Memory B cell (primary cell): ENCODE measurements at regions not wholly inside any gene's neighbourhood (a gene's known extent, or its start where the extent isn't known, plus 50 kb on each side); places are given as distances from the start of the nearest gene placed in this dataset.

ENCODE experiments used
- ATAC-seq: fragments of 150-1000 bp; cut with Tn5 transposase; 2 replicates; pipeline ENCODE4 v1.10.0; 2021; ENCODE audit warnings: low read depth, mild to moderate bottlenecking, moderate library complexity
- DNase-seq, 2 donors: peaks; one replicate each; pipeline ENCODE4 v3.0.0; 2022; ENCODE audit warnings: low spot score in 2 of 2
- H3K27ac Mint-ChIP-seq: one replicate; pipeline ENCODE4 v1.8.0; 2022; ENCODE audit warnings: mild to moderate bottlenecking, moderate library complexity, mixed read lengths
- H3K27me3 Mint-ChIP-seq: one replicate; pipeline ENCODE4 v1.8.0; 2022; ENCODE audit warnings: mixed read lengths
- H3K36me3 Mint-ChIP-seq: one replicate; pipeline ENCODE4 v1.8.0; 2022; ENCODE audit warnings: mild to moderate bottlenecking, mixed read lengths
- H3K4me1 Mint-ChIP-seq: one replicate; pipeline ENCODE4 v1.8.0; 2022; ENCODE audit warnings: mixed read lengths
- H3K4me3 Mint-ChIP-seq: one replicate; pipeline ENCODE4 v1.8.0; 2022; ENCODE audit warnings: mild to moderate bottlenecking, moderate library complexity, mixed read lengths
- H3K9me3 Mint-ChIP-seq: one replicate; pipeline ENCODE4 v1.8.0; 2022; ENCODE audit warnings: mixed read lengths

DNA sequence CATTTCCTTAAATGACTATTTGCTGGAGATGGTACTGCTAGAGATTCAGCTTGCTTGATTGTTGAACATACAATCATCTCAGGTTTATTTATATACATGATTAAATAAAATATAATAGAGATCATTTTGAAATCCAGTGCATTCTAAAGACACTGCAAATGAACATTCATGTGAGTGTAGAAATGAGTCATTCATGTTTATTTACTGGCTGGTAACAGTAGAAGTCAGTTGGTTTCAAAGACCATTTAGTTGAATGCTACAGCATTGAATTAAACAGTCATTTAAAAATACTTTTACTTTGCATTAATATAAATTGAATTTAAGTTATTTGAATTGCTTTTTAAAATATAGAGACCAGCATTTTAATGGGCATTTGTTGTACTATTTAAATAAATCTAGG is 551.9 kb upstream of the GOLIM4 start:
- DNase-seq (no peak), ATAC-seq (no peak)
- Mint-ChIP-seq H3K4me3 (no peak overlapping the region), H3K27ac (no peak overlapping the region), H3K9me3 (peaks cover 2% of the 10 kb centered on the region), H3K4me1 (no peaks in the 10 kb centered on the region), H3K27me3 (no peaks in the 10 kb centered on the region), H3K36me3 (no peaks in the 10 kb centered on the region)

GRCh38 chr3:168645180-168645579 is 549.5 kb upstream of the GOLIM4 start:
- Mint-ChIP-seq H3K4me1 (no peaks in the 10 kb centered on the region), H3K27me3 (no peaks in the 10 kb centered on the region), H3K9me3 (peaks cover 2% of the 10 kb centered on the region), H3K36me3 (no peaks in the 10 kb centered on the region), H3K4me3 (no peak overlapping the region), H3K27ac (no peak overlapping the region)
- ATAC-seq = no peak
- DNase-seq = no peak

GRCh38 chr3:168628549-168628948 is 532.8 kb upstream of the GOLIM4 start:
- Mint-ChIP-seq H3K4me1 (no peaks in the 10 kb centered on the region), H3K27ac (no peak overlapping the region), H3K27me3 (no peaks in the 10 kb centered on the region), H3K4me3 (no peak overlapping the region), H3K36me3 (no peaks in the 10 kb centered on the region), H3K9me3 (no peaks in the 10 kb centered on the region)
- no peak for DNase-seq
- ATAC-seq = no peak

DNA sequence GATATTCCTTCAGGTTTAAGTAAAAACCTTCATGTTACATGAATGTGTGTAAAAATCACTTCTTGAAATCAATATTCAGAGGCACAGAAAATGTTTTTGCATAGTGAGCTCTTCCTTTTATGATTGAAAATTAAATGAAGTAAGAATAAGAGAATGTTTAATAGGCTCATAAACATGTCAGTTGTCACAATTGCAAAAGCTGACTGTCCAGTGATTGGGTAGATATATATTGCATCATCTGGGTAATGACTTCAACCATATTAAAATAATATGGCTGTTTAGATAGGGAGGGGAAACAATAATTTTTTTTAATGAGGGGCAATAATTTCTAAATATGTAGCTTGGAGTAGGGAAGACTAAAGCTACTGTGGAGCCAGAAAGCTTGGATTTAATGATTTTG is 529.8 kb upstream of the GOLIM4 start:
- H3K27ac Mint-ChIP-seq = no peak overlapping the region
- no peaks in the 10 kb centered on the region for H3K36me3 Mint-ChIP-seq
- H3K27me3 Mint-ChIP-seq = no peaks in the 10 kb centered on the region
- ATAC-seq (no peak), DNase-seq (no peak)
- H3K9me3 Mint-ChIP-seq = no peaks in the 10 kb centered on the region
- H3K4me3 Mint-ChIP-seq = no peak overlapping the region
- H3K4me1 Mint-ChIP-seq = no peaks in the 10 kb centered on the region

GRCh38 chr3:168624892-168625448 is 529.2 kb upstream of the GOLIM4 start:
- DNase-seq (no peak), ATAC-seq (no peak)
- Mint-ChIP-seq H3K36me3 (no peaks in the 10 kb centered on the region), H3K4me1 (no peaks in the 10 kb centered on the region), H3K4me3 (no peak overlapping the region), H3K27me3 (no peaks in the 10 kb centered on the region), H3K27ac (no peak overlapping the region), H3K9me3 (no peaks in the 10 kb centered on the region)

DNA sequence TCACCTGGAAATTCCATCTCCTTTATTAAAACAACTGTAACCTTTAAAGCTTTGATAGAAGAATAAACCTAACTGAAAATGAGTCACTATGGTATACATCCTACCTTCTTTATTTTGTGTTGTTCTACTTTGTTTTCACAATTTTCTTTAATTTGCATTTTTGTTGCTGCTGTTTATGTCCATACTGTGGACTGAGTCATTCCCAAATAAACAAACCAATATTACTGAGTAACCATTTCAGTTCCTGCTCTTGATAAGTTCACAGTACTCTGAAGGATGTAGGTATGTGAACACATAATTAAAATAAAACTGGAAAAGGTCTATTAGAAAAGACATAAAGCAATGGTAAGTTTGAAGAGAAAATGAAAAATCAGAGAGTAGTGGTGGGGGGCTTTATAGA is 528.5 kb upstream of the GOLIM4 start:
- no peaks in the 10 kb centered on the region for H3K36me3 Mint-ChIP-seq
- H3K9me3 Mint-ChIP-seq = no peaks in the 10 kb centered on the region
- H3K4me1 Mint-ChIP-seq = no peaks in the 10 kb centered on the region
- no peak for DNase-seq
- no peak for ATAC-seq
- no peak overlapping the region for H3K4me3 Mint-ChIP-seq
- H3K27ac Mint-ChIP-seq = no peak overlapping the region
- H3K27me3 Mint-ChIP-seq = no peaks in the 10 kb centered on the region

GRCh38 chr3:168622795-168623194 is 527.1 kb upstream of the GOLIM4 start:
- no peak overlapping the region for H3K4me3 Mint-ChIP-seq
- ATAC-seq = no peak
- H3K27ac Mint-ChIP-seq = no peak overlapping the region
- no peak for DNase-seq
- H3K9me3 Mint-ChIP-seq = no peaks in the 10 kb centered on the region
- no peaks in the 10 kb centered on the region for H3K27me3 Mint-ChIP-seq
- H3K36me3 Mint-ChIP-seq = no peaks in the 10 kb centered on the region
- H3K4me1 Mint-ChIP-seq = no peaks in the 10 kb centered on the region

DNA sequence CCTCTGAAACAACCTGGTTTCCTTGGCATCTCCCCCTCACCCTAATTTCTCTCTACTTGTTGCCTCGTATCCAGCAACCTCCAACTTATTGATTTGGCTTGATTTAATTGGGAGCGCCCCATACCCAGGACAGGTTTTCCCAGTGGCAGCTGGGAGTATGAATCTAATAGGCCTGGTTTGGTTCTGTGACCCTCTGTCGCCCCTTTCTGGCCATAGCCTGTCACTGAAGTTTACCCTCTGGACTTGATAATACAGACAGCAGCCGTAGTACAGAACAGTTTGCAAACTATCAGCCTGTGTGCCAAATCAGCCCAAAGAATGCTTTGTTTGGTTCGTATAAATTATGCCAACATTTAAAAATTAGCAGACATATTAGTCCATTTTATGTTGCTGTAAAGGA is 525.1 kb upstream of the GOLIM4 start:
- H3K4me3 Mint-ChIP-seq = no peak overlapping the region
- no peak for ATAC-seq
- H3K9me3 Mint-ChIP-seq = no peaks in the 10 kb centered on the region
- no peaks in the 10 kb centered on the region for H3K27me3 Mint-ChIP-seq
- H3K27ac Mint-ChIP-seq = no peak overlapping the region
- no peaks in the 10 kb centered on the region for H3K36me3 Mint-ChIP-seq
- DNase-seq = no peak
- H3K4me1 Mint-ChIP-seq = no peaks in the 10 kb centered on the region

DNA sequence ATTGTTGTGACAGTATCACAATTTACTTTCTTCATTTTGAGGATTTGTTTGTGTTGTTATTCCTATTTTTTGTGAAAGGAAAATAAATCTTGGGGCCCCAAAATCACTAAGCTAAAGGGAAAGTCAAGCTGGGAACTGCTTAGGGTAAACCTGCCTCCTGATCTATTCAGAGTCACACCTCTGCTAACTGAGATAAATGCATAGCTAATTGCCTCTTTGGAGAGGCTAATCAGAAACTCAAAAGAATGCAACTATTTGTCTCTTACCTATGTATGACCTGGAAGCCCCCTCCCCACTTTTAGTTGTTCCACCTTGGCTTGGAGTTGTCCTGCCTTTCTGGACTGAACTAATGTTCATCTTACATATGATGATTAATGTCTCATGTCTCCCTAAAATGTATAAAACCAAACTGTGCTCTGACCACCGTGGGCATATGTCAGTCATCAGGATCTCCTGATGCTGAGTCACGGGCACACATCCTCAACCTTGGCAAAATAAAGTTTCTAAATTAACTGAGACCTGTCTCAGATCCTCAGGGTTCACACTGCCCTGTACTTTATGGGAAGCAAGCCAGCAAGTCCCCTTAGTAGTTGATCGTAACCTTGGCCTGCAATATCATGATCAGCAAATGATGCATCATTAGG is 523.2 kb upstream of the GOLIM4 start:
- Mint-ChIP-seq H3K27me3 (peaks cover 1% of the 10 kb centered on the region), H3K4me1 (no peaks in the 10 kb centered on the region), H3K9me3 (no peaks in the 10 kb centered on the region), H3K36me3 (no peaks in the 10 kb centered on the region), H3K4me3 (no peak overlapping the region), H3K27ac (no peak overlapping the region)
- DNase-seq (no peak), ATAC-seq (no peak)

DNA sequence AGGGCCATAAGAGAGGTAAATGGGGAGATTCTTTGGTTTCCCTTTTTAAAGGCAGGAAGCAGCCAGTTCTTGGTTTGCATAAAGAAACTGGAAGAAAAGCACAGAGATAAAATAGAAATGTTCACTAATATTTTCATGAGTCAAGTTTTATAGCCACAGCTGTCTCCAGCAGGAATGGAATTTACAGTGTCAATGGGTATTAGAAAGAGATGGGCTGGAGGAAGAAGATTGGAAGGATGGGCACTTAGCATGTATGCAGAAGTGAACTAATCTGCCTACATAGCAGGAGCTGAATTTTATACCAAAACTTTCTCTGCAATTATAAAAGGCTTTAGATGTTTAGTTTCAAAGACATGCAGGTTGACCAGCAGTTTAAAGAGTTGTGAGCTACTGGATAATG is 521.9 kb upstream of the GOLIM4 start:
- H3K36me3 Mint-ChIP-seq = no peaks in the 10 kb centered on the region
- ATAC-seq (no peak), DNase-seq (no peak)
- H3K27ac Mint-ChIP-seq = no peak overlapping the region
- no peaks in the 10 kb centered on the region for H3K4me1 Mint-ChIP-seq
- H3K9me3 Mint-ChIP-seq = no peaks in the 10 kb centered on the region
- H3K27me3 Mint-ChIP-seq = peaks cover 2% of the 10 kb centered on the region
- H3K4me3 Mint-ChIP-seq = no peak overlapping the region

- H3K36me3 Mint-ChIP-seq = no peaks in the 10 kb centered on the region
- no peak for DNase-seq
- no peaks in the 10 kb centered on the region for H3K4me1 Mint-ChIP-seq
- H3K9me3 Mint-ChIP-seq = no peaks in the 10 kb centered on the region
- ATAC-seq = no peak
- H3K27me3 Mint-ChIP-seq = peaks cover 2% of the 10 kb centered on the region
- H3K27ac Mint-ChIP-seq = no peak overlapping the region
- H3K4me3 Mint-ChIP-seq = no peak overlapping the region
These were observed 521.2 kb upstream of the GOLIM4 start for GRCh38 chr3:168616915-168617314.

DNA sequence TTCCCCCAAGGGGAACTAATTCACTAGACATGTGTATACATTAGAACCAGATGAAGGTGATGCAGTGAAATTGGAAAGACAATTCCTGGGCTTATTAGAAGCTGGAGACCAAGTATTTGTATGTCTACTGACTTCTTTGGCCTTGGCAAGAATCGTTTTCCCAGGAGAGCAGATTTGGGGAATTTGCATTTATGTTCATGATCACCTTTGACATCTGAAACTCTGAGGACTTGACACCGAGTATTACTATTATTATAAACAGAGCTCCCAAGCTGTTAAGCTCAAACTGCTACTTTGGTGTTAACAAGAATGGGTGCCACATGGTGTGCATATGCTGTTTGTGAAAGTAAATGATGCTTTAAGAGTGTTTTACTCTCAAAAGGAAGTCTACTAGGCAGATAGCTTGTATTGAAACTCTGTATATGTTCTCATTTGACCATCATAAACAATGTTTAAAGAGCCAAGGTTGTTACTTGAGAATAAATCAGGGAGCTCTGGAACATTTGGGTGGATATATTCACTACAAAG is 519.8 kb upstream of the GOLIM4 start:
- Mint-ChIP-seq H3K27ac (no peak overlapping the region), H3K4me3 (no peak overlapping the region), H3K9me3 (no peaks in the 10 kb centered on the region), H3K36me3 (no peaks in the 10 kb centered on the region), H3K4me1 (no peaks in the 10 kb centered on the region), H3K27me3 (peaks cover 2% of the 10 kb centered on the region)
- DNase-seq = no peak
- ATAC-seq = no peak

DNA sequence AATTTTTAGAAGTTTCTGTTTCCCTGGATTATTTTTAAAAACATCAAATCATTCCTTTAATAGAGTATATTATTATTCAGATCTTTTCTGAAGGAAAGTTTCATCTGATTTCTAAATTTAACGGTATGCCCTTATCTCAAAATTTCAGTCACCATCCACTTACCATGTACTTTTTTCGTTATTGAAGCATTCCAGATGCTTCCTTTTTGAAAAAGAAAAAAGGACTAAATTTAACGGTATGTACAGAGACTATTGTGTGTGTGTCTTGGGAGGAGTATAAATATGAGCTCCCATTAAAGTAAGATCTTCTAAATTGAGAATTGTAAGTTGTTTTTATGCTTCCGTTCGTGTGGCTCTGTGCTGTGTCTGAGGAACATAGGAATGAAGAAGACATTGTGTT is 517.4 kb upstream of the GOLIM4 start:
- Mint-ChIP-seq H3K36me3 (no peaks in the 10 kb centered on the region), H3K9me3 (no peaks in the 10 kb centered on the region), H3K27ac (no peak overlapping the region), H3K27me3 (peaks cover 2% of the 10 kb centered on the region), H3K4me1 (no peaks in the 10 kb centered on the region), H3K4me3 (no peak overlapping the region)
- DNase-seq (no peak), ATAC-seq (no peak)

DNA sequence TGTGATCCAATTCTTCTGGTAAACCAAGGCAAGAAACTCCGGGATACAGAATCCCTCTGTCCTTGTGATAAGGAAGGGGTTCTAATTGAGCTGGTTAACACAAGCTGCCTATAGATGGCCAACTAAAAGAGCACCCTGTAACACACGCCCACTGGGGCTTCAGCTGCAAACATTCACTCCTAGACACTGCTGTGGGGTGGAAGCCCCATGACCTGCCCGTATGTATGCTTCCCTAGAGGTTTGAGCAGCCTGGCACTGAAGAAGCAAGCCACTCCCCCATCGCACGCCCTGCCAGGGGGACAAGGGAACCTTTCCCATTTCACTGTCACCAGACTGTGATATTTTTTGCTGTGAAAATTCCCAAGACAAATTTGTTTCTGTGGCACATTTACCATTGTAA is 516.9 kb upstream of the GOLIM4 start:
- H3K4me1 Mint-ChIP-seq = no peaks in the 10 kb centered on the region
- no peak overlapping the region for H3K4me3 Mint-ChIP-seq
- DNase-seq (no peak), ATAC-seq (no peak)
- H3K27ac Mint-ChIP-seq = no peak overlapping the region
- no peaks in the 10 kb centered on the region for H3K9me3 Mint-ChIP-seq
- no peaks in the 10 kb centered on the region for H3K36me3 Mint-ChIP-seq
- peaks cover 2% of the 10 kb centered on the region for H3K27me3 Mint-ChIP-seq

- no peaks in the 10 kb centered on the region for H3K36me3 Mint-ChIP-seq
- H3K27ac Mint-ChIP-seq = no peak overlapping the region
- ATAC-seq (no peak), DNase-seq (no peak)
- H3K9me3 Mint-ChIP-seq = no peaks in the 10 kb centered on the region
- H3K4me1 Mint-ChIP-seq = no peaks in the 10 kb centered on the region
- no peak overlapping the region for H3K4me3 Mint-ChIP-seq
- peaks cover 2% of the 10 kb centered on the region for H3K27me3 Mint-ChIP-seq
These were observed 516.1 kb upstream of the GOLIM4 start for GRCh38 chr3:168611826-168612225.
